ENCODE measurements at regions not wholly inside any gene's neighbourhood (a gene's known extent, or its start where the extent isn't known, plus 50 kb on each side); places are given as distances from the start of the nearest gene placed in this dataset.
"Not testable (repeated sequence)": the region's sequence is repeated elsewhere in the genome, so short reads cannot be mapped to it uniquely, and the experiment has no call there.

- H3K27ac Mint-ChIP-seq, CTCF ChIA-PET, H3K4me3 Mint-ChIP-seq, H3K4me1 Mint-ChIP-seq, H3K27me3 Mint-ChIP-seq, DNase-seq, H3K36me3 Mint-ChIP-seq, H3K9me3 Mint-ChIP-seq: not testable (repeated sequence)
Observed at GRCh38 chr21:5165829-5166228, 5355.6 kb upstream of the TPTE start.
